HCT116 (cell line): ENCODE measurements at regions not wholly inside any gene's neighbourhood (a gene's known extent, or its start where the extent isn't known, plus 50 kb on each side); places are given as distances from the start of the nearest gene placed in this dataset.

Source experiments
- ATAC-seq: fragments of 200-7000 bp; cut with Tn5 transposase; 2 replicates; pipeline ENCODE4 v1.9.1; 2020; ENCODE audit warnings: mild to moderate bottlenecking, moderate library complexity
- BruUV-seq: library from RNA; stranded (reverse); fragments of 400-500 nt; replicated peaks from 2 replicates; lab custom pipeline; 2021; lab: Mats Ljungman, UMichigan
- CTCF ChIA-PET: fragments of 300-600 bp; sonication (Branson Sonifier 250); formaldehyde crosslinking; loops from one replicate; lab custom pipeline; 2021; ENCODE audit warnings: antibody characterized with exemption; lab: Charles Lee
- POLR2A ChIA-PET: fragments of 300-600, 350-600 bp; sonication (Branson Sonifier 250); formaldehyde crosslinking; loops from one replicate; lab custom pipeline; 2021; ENCODE audit warnings: antibody characterized with exemption; lab: Charles Lee
- RAD21 ChIA-PET, 2 experiments: fragments of 300-600 bp; sonication (Branson Sonifier 250); formaldehyde crosslinking; loops; one replicate each; lab custom pipeline; 2023; ENCODE audit warnings: low total read pairs in 2 of 2; ENCODE audit not compliant: uncharacterized antibody in 2 of 2, unreplicated experiment in 2 of 2, low non-redundant PET in 1 of 2; lab: Charles Lee
- DNase-seq: peaks from one replicate; pipeline ENCODE4 v3.0.0-alpha.2; 2010; ENCODE audit warnings: low read depth, low spot score
- H2AFZ ChIP-seq: fragments of 200-600 bp; shearing (Covaris generic), sonication (generic); 2 replicates; pipeline ENCODE4 v1.6.1; 2017; ENCODE audit warnings: low read depth, mixed run types, mixed read lengths, antibody characterized with exemption, low read length; ENCODE audit not compliant: poor library complexity, severe bottlenecking
- H3K27ac ChIP-seq: 2 replicates; pipeline ENCODE4 v1.5.1; 2012; ENCODE audit warnings: low read depth, low read length
- H3K27me3 ChIP-seq: fragments of 200-600 bp; sonication (generic); 2 replicates; pipeline ENCODE4 v1.6.1; 2016; ENCODE audit warnings: mixed run types, low read length, mixed read lengths; ENCODE audit not compliant: insufficient read depth
- H3K36me3 ChIP-seq, 2 experiments: fragments of 200-500 bp in 1 of 2; fragments of 200-600 bp in 1 of 2; sonication (Bioruptor generic) in 1 of 2; sonication (generic) in 1 of 2; 2 replicates each; pipeline versions ENCODE4 v1.5.1 to v1.6.1; 2014 to 2016; ENCODE audit warnings: low read length in 2 of 2, inconsistent platforms in 1 of 2, mixed read lengths in 1 of 2, mixed run types in 1 of 2; ENCODE audit not compliant: insufficient read depth in 2 of 2, control insufficient read depth in 1 of 2
- H3K4me1 ChIP-seq, 2 experiments: fragments of 200-600 bp in 1 of 2; sonication (generic) in 1 of 2; 2 replicates each; pipeline versions ENCODE4 v1.5.1 to v1.6.1; 2012 to 2017; ENCODE audit warnings: low read length in 2 of 2, inconsistent platforms in 1 of 2, mild to moderate bottlenecking in 1 of 2, mixed read lengths in 1 of 2, mixed run types in 1 of 2, moderate library complexity in 1 of 2; ENCODE audit not compliant: insufficient read depth in 2 of 2, control insufficient read depth in 1 of 2
- H3K4me2 ChIP-seq: fragments of 200-600 bp; sonication (generic); 2 replicates; pipeline ENCODE4 v1.6.1; 2017; ENCODE audit warnings: mixed run types, low read length, mixed read lengths
- H3K4me3 ChIP-seq, 2 experiments: fragments of 200-600 bp in 1 of 2; sonication (generic) in 1 of 2; replicated peaks in 1 of 2; 2 replicates each; pipeline ENCODE4 v1.5.1; 2011 to 2016; ENCODE audit warnings: low read length in 2 of 2, control low read depth in 1 of 2, low read depth in 1 of 2, mild to moderate bottlenecking in 1 of 2, mixed read lengths in 1 of 2, mixed run types in 1 of 2
- H3K79me2 ChIP-seq: fragments of 200-600 bp; sonication (generic); 2 replicates; pipeline ENCODE4 v1.6.1; 2017; ENCODE audit warnings: mild to moderate bottlenecking, mixed run types, low read length, moderate library complexity, mixed read lengths; ENCODE audit not compliant: insufficient read depth
- H3K9ac ChIP-seq: fragments of 200-600 bp; sonication (generic); 2 replicates; pipeline ENCODE4 v1.6.1; 2016; ENCODE audit warnings: low read length, mixed read lengths
- H3K9me2 ChIP-seq: fragments of 200-600 bp; sonication (generic), shearing (Covaris generic); 2 replicates; pipeline ENCODE4 v1.6.1; 2017; ENCODE audit warnings: mixed run types, mild to moderate bottlenecking, moderate library complexity; ENCODE audit not compliant: insufficient read depth
- H3K9me3 ChIP-seq, 2 experiments: fragments of 200-500 bp in 1 of 2; fragments of 200-600 bp in 1 of 2; sonication (Bioruptor generic) in 1 of 2; sonication (generic) in 1 of 2; 2 replicates each; pipeline ENCODE4 v1.6.1; 2014 to 2017; ENCODE audit warnings: low read length in 2 of 2, mixed read lengths in 2 of 2, inconsistent platforms in 1 of 2, low read depth in 1 of 2, mild to moderate bottlenecking in 1 of 2, mixed run types in 1 of 2, moderate library complexity in 1 of 2; ENCODE audit not compliant: control insufficient read depth in 1 of 2, insufficient read depth in 1 of 2
- H4K20me1 ChIP-seq: fragments of 200-600 bp; sonication (generic), shearing (Covaris generic); 2 replicates; pipeline ENCODE4 v1.6.1; 2017; ENCODE audit warnings: mixed run types, mild to moderate bottlenecking, moderate library complexity; ENCODE audit not compliant: insufficient read depth
- ATF3 ChIP-seq: IDR thresholded peaks from 2 replicates; pipeline ENCODE4 v1.6.1; 2012
- CBX3 ChIP-seq: IDR thresholded peaks from 2 replicates; pipeline ENCODE4 v1.6.1; 2012; ENCODE audit warnings: low read depth
- CEBPB ChIP-seq: IDR thresholded peaks from 2 replicates; pipeline ENCODE4 v1.6.1; 2012; ENCODE audit warnings: low read depth
- CTCF ChIP-seq, 3 experiments: fragments of 200-600 bp in 1 of 3; sonication (generic) in 1 of 3; IDR thresholded peaks in 2 of 3; conservative IDR thresholded peaks in 1 of 3; 2 replicates each; pipeline ENCODE4 v1.5.1; 2012 to 2017; ENCODE audit warnings: low read depth in 2 of 3, low read length in 2 of 3, antibody characterized with exemption in 1 of 3, borderline replicate concordance in 1 of 3, control low read depth in 1 of 3, mild to moderate bottlenecking in 1 of 3, mixed read lengths in 1 of 3, mixed run types in 1 of 3, moderate library complexity in 1 of 3; ENCODE audit not compliant: insufficient read depth in 1 of 3
- ELF1 ChIP-seq: IDR thresholded peaks from 2 replicates; pipeline ENCODE4 v1.6.1; 2012; ENCODE audit warnings: low read depth, borderline replicate concordance
- EZH2 ChIP-seq: fragments of 200-600 bp; sonication (generic); IDR thresholded peaks from 2 replicates; pipeline ENCODE4 v1.6.1; 2017; ENCODE audit warnings: antibody characterized with exemption, mixed run types
- EZH2phosphoT487 ChIP-seq: fragments of 200-600 bp; IDR thresholded peaks from 2 replicates; pipeline ENCODE4 v1.6.1; 2018; ENCODE audit warnings: antibody characterized with exemption, borderline replicate concordance
- JUND ChIP-seq: IDR thresholded peaks from 2 replicates; pipeline ENCODE4 v1.6.1; 2012
- POLR2AphosphoS5 ChIP-seq: IDR thresholded peaks from 2 replicates; pipeline ENCODE4 v1.6.1; 2011; ENCODE audit warnings: mild to moderate bottlenecking, low read depth, low read length, moderate library complexity
- RAD21 ChIP-seq: IDR thresholded peaks from 2 replicates; pipeline ENCODE4 v1.6.1; 2012; ENCODE audit warnings: low read depth, mild to moderate bottlenecking
- SP1 ChIP-seq: IDR thresholded peaks from 2 replicates; pipeline ENCODE4 v1.6.1; 2012; ENCODE audit warnings: low read depth
- TCF7L2 ChIP-seq: IDR thresholded peaks from 2 replicates; pipeline ENCODE4 v1.7.0; 2011; ENCODE audit warnings: borderline replicate concordance, inconsistent platforms; ENCODE audit not compliant: insufficient read depth, insufficient read length; ENCODE audit errors: extremely low read depth
- YY1 ChIP-seq: IDR thresholded peaks from 2 replicates; pipeline ENCODE4 v1.6.1; 2011; ENCODE audit warnings: low read length, low read depth, moderate library complexity, mild to moderate bottlenecking; ENCODE audit not compliant: insufficient replicate concordance; ENCODE audit errors: extremely low read depth
- ZNF274 ChIP-seq: fragments of 200-500 bp; sonication (Bioruptor generic); IDR thresholded peaks from 2 replicates; pipeline ENCODE4 v1.6.1; 2014; ENCODE audit warnings: mild to moderate bottlenecking, low read depth, low read length, inconsistent platforms
- intact Hi-C: fragments of 100-400 bp; cut with micrococcal nuclease; formaldehyde crosslinking; loops from 2 replicates; pipeline ENCODE4 v1.10.0; 2022

- TF ChIP-seq ATF3 (no peak), CBX3 (no peak)
These were observed 356.0 kb downstream of the SHQ1 start (continued) for GRCh38 chr3:72492240-72492639.

- CTCF ChIA-PET: no interaction called here
- Histone ChIP-seq H3K4me1 (peaks cover 18 to 32% of the 10 kb centered on the region in 2 experiments), H2AFZ (no peak overlapping the region), H3K9me3 (no peaks in the 10 kb centered on the region), H3K4me3 (no peak overlapping the region), H3K79me2 (no peaks in the 10 kb centered on the region), H3K4me2 (no peak overlapping the region), H3K36me3 (no peaks in the 10 kb centered on the region), H3K9ac (no peak overlapping the region), H3K9me2 (no peaks in the 10 kb centered on the region), H3K27ac (no peak overlapping the region), H4K20me1 (no peaks in the 10 kb centered on the region), H3K27me3 (no peaks in the 10 kb centered on the region)
- ATAC-seq: no peak
- BruUV-seq: no TSS peak
- DNase-seq: no peak
- TF ChIP-seq CTCF (IDR thresholded peaks at IDR 0.05 in 2 of 3, conservative IDR thresholded peaks at IDR 0.05 in 1 of 3; ENCODE audit: borderline replicate concordance in 1 of 3, insufficient read depth in 1 of 3, low read depth in 2 of 3, low read length in 2 of 3): no peak
- TF ChIP-seq EZH2: no peak
- no peak for TF ChIP-seq POLR2AphosphoS5
- TF ChIP-seq YY1: no peak
- TF ChIP-seq CEBPB: no peak
- TF ChIP-seq SP1: no peak
- no peak for TF ChIP-seq RAD21
- no peak for TF ChIP-seq JUND
- no peak for TF ChIP-seq ELF1
- no peak for TF ChIP-seq EZH2phosphoT487
- TF ChIP-seq TCF7L2: no peak
- no peak for TF ChIP-seq ZNF274
- RAD21 ChIA-PET: no interaction called here
- intact Hi-C loops: no loop called here
- POLR2A ChIA-PET: no interaction called here
These were observed 357.4 kb downstream of the SHQ1 start for GRCh38 chr3:72490688-72491435.
